ENCODE measurements at regions not wholly inside any gene's neighbourhood (a gene's known extent, or its start where the extent isn't known, plus 50 kb on each side); places are given as distances from the start of the nearest gene placed in this dataset.
A peak's percentile ranks its signal among the peaks of the same experiment; 100 is the strongest.

- H3K9ac ChIP-seq (ENCODE audit: low read length), result no peak overlapping the region
- H3K9me3 ChIP-seq (ENCODE audit: control insufficient read depth, low read length), result no peaks in the 10 kb centered on the region
- H3K27me3 ChIP-seq (replicated peaks; ENCODE audit: control insufficient read depth, insufficient read depth, low read length), result no peaks in the 10 kb centered on the region
- H3K4me3 ChIP-seq (ENCODE audit: low read length), result no peak overlapping the region
- peak; percentile 4 for DNase-seq (ENCODE audit: low read depth)
- H3K4me1 ChIP-seq (ENCODE audit: control insufficient read depth, insufficient read depth, low read length), result no peaks in the 10 kb centered on the region
- no peaks in the 10 kb centered on the region for H3K36me3 ChIP-seq (ENCODE audit: control insufficient read depth, insufficient read depth, low read length, severe bottlenecking)
Measured at GRCh38 chr6:84346372-84346771, 118.9 kb upstream of the CEP162 start.

GRCh38 chr6:84344005-84344404 is 116.6 kb upstream of the CEP162 start:
- Histone ChIP-seq H3K9ac (ENCODE audit: low read length) (no peak overlapping the region), H3K4me1 (ENCODE audit: control insufficient read depth, insufficient read depth, low read length) (no peaks in the 10 kb centered on the region), H3K9me3 (ENCODE audit: control insufficient read depth, low read length) (no peaks in the 10 kb centered on the region), H3K36me3 (ENCODE audit: control insufficient read depth, insufficient read depth, low read length, severe bottlenecking) (no peaks in the 10 kb centered on the region), H3K27me3 (replicated peaks; ENCODE audit: control insufficient read depth, insufficient read depth, low read length) (no peaks in the 10 kb centered on the region), H3K4me3 (ENCODE audit: low read length) (no peak overlapping the region)
- no peak for DNase-seq (ENCODE audit: low read depth)

GRCh38 chr6:84340422-84340821 is 113.0 kb upstream of the CEP162 start:
- no peak for DNase-seq (ENCODE audit: low read depth)
- Histone ChIP-seq H3K27me3 (replicated peaks; ENCODE audit: control insufficient read depth, insufficient read depth, low read length) (no peaks in the 10 kb centered on the region), H3K9me3 (ENCODE audit: control insufficient read depth, low read length) (peaks cover 3% of the 10 kb centered on the region)

GRCh38 chr6:84333842-84334241 is 106.4 kb upstream of the CEP162 start:
- Histone ChIP-seq H3K36me3 (ENCODE audit: control insufficient read depth, insufficient read depth, low read length, severe bottlenecking) (no peaks in the 10 kb centered on the region), H3K9me3 (ENCODE audit: control insufficient read depth, low read length) (peaks cover 3% of the 10 kb centered on the region), H3K4me3 (ENCODE audit: low read length) (no peak overlapping the region), H3K27me3 (replicated peaks; ENCODE audit: control insufficient read depth, insufficient read depth, low read length) (no peaks in the 10 kb centered on the region), H3K4me1 (ENCODE audit: control insufficient read depth, insufficient read depth, low read length) (peaks cover 11% of the 10 kb centered on the region), H3K9ac (ENCODE audit: low read length) (no peak overlapping the region)
- DNase-seq (ENCODE audit: low read depth), result no peak

More at GRCh38 chr6:84340422-84340821, 113.0 kb upstream of the CEP162 start:
- H3K9ac ChIP-seq (ENCODE audit: low read length), result no peak overlapping the region
- H3K4me1 ChIP-seq (ENCODE audit: control insufficient read depth, insufficient read depth, low read length), result no peaks in the 10 kb centered on the region
- no peak overlapping the region for H3K4me3 ChIP-seq (ENCODE audit: low read length)
- no peaks in the 10 kb centered on the region for H3K36me3 ChIP-seq (ENCODE audit: control insufficient read depth, insufficient read depth, low read length, severe bottlenecking)

- DNase-seq (ENCODE audit: low read depth), result no peak
- H3K4me1 ChIP-seq (ENCODE audit: control insufficient read depth, insufficient read depth, low read length), result peaks cover 11% of the 10 kb centered on the region
- no peaks in the 10 kb centered on the region for H3K27me3 ChIP-seq (replicated peaks; ENCODE audit: control insufficient read depth, insufficient read depth, low read length)
- H3K36me3 ChIP-seq (ENCODE audit: control insufficient read depth, insufficient read depth, low read length, severe bottlenecking), result no peaks in the 10 kb centered on the region
- no peak overlapping the region for H3K9ac ChIP-seq (ENCODE audit: low read length)
- peaks cover 3% of the 10 kb centered on the region for H3K9me3 ChIP-seq (ENCODE audit: control insufficient read depth, low read length)
- no peak overlapping the region for H3K4me3 ChIP-seq (ENCODE audit: low read length)
Measured at GRCh38 chr6:84332139-84333034, 104.9 kb upstream of the CEP162 start.

GRCh38 chr6:84330325-84330724 is 102.9 kb upstream of the CEP162 start:
- Histone ChIP-seq H3K9me3 (ENCODE audit: control insufficient read depth, low read length) (no peaks in the 10 kb centered on the region), H3K27me3 (replicated peaks; ENCODE audit: control insufficient read depth, insufficient read depth, low read length) (no peaks in the 10 kb centered on the region), H3K9ac (ENCODE audit: low read length) (no peak overlapping the region), H3K4me1 (ENCODE audit: control insufficient read depth, insufficient read depth, low read length) (peaks cover 11% of the 10 kb centered on the region), H3K36me3 (ENCODE audit: control insufficient read depth, insufficient read depth, low read length, severe bottlenecking) (no peaks in the 10 kb centered on the region), H3K4me3 (ENCODE audit: low read length) (no peak overlapping the region)
- DNase-seq (ENCODE audit: low read depth), result no peak

- Histone ChIP-seq H3K9ac (ENCODE audit: low read length) (no peak overlapping the region), H3K4me1 (ENCODE audit: control insufficient read depth, insufficient read depth, low read length) (peaks cover 11% of the 10 kb centered on the region), H3K9me3 (ENCODE audit: control insufficient read depth, low read length) (no peaks in the 10 kb centered on the region), H3K27me3 (replicated peaks; ENCODE audit: control insufficient read depth, insufficient read depth, low read length) (no peaks in the 10 kb centered on the region), H3K4me3 (ENCODE audit: low read length) (no peak overlapping the region), H3K36me3 (ENCODE audit: control insufficient read depth, insufficient read depth, low read length, severe bottlenecking) (no peaks in the 10 kb centered on the region)
- DNase-seq (ENCODE audit: low read depth), result no peak
Measured at GRCh38 chr6:84329516-84329915, 102.1 kb upstream of the CEP162 start.

GRCh38 chr6:84329077-84329476 is 101.6 kb upstream of the CEP162 start:
- Histone ChIP-seq H3K9ac (ENCODE audit: low read length) (no peak overlapping the region), H3K4me1 (ENCODE audit: control insufficient read depth, insufficient read depth, low read length) (peaks cover 8% of the 10 kb centered on the region), H3K9me3 (ENCODE audit: control insufficient read depth, low read length) (no peaks in the 10 kb centered on the region), H3K4me3 (ENCODE audit: low read length) (no peak overlapping the region), H3K27me3 (replicated peaks; ENCODE audit: control insufficient read depth, insufficient read depth, low read length) (no peaks in the 10 kb centered on the region), H3K36me3 (ENCODE audit: control insufficient read depth, insufficient read depth, low read length, severe bottlenecking) (no peaks in the 10 kb centered on the region)
- no peak for DNase-seq (ENCODE audit: low read depth)

GRCh38 chr6:84317463-84317862 is 90.0 kb upstream of the CEP162 start:
- H3K27me3 ChIP-seq (replicated peaks; ENCODE audit: control insufficient read depth, insufficient read depth, low read length), result no peaks in the 10 kb centered on the region
- no peak for DNase-seq (ENCODE audit: low read depth)

GRCh38 chr6:84314377-84314898 is 87.0 kb upstream of the CEP162 start:
- Histone ChIP-seq H3K4me1 (ENCODE audit: control insufficient read depth, insufficient read depth, low read length) (peaks cover 8% of the 10 kb centered on the region), H3K4me3 (ENCODE audit: low read length) (no peak overlapping the region), H3K36me3 (ENCODE audit: control insufficient read depth, insufficient read depth, low read length, severe bottlenecking) (no peaks in the 10 kb centered on the region), H3K9me3 (ENCODE audit: control insufficient read depth, low read length) (peaks cover 8% of the 10 kb centered on the region), H3K27me3 (replicated peaks; ENCODE audit: control insufficient read depth, insufficient read depth, low read length) (no peaks in the 10 kb centered on the region), H3K9ac (ENCODE audit: low read length) (no peak overlapping the region)
- no peak for DNase-seq (ENCODE audit: low read depth)

More at GRCh38 chr6:84317463-84317862, 90.0 kb upstream of the CEP162 start:
- Histone ChIP-seq H3K9me3 (ENCODE audit: control insufficient read depth, low read length) (peaks cover 8% of the 10 kb centered on the region), H3K4me3 (ENCODE audit: low read length) (no peak overlapping the region), H3K4me1 (ENCODE audit: control insufficient read depth, insufficient read depth, low read length) (no peaks in the 10 kb centered on the region), H3K36me3 (ENCODE audit: control insufficient read depth, insufficient read depth, low read length, severe bottlenecking) (no peaks in the 10 kb centered on the region), H3K9ac (ENCODE audit: low read length) (no peak overlapping the region)

- H3K9ac ChIP-seq (ENCODE audit: low read length), result no peak overlapping the region
- H3K27me3 ChIP-seq (replicated peaks; ENCODE audit: control insufficient read depth, insufficient read depth, low read length), result no peaks in the 10 kb centered on the region
- DNase-seq (ENCODE audit: low read depth), result no peak
- no peak overlapping the region for H3K4me3 ChIP-seq (ENCODE audit: low read length)
- peaks cover 18% of the 10 kb centered on the region for H3K4me1 ChIP-seq (ENCODE audit: control insufficient read depth, insufficient read depth, low read length)
- H3K9me3 ChIP-seq (ENCODE audit: control insufficient read depth, low read length), result no peaks in the 10 kb centered on the region
- no peaks in the 10 kb centered on the region for H3K36me3 ChIP-seq (ENCODE audit: control insufficient read depth, insufficient read depth, low read length, severe bottlenecking)
Measured at GRCh38 chr6:84309336-84309735, 81.9 kb upstream of the CEP162 start.

Measured in adipocyte (in vitro differentiated cells).